ENCODE measurements at regions not wholly inside any gene's neighbourhood (a gene's known extent, or its start where the extent isn't known, plus 50 kb on each side); places are given as distances from the start of the nearest gene placed in this dataset.
A peak's percentile ranks its signal among the peaks of the same experiment; 100 is the strongest.

DNA sequence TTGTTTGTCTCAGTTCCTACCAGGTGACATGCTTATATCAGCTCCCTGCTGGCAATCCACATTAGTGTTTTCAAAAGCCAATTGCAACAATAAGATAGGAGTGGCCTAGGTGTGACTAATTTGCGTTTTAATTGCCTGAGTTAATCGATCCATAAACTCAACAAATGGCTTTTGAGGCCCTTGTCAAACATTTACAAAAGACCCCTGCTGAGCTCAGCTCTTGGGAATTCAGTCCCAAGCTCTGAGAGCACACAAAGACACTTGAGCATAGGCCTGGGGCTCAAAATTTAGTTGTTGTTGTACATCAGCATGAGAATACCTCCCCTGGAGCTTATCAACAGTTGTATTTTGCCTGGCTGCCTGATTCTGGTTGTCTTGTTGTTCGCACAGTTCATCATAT is 1134.4 kb upstream of the TSPY4 start:
- DNase-seq: no peak

DNA sequence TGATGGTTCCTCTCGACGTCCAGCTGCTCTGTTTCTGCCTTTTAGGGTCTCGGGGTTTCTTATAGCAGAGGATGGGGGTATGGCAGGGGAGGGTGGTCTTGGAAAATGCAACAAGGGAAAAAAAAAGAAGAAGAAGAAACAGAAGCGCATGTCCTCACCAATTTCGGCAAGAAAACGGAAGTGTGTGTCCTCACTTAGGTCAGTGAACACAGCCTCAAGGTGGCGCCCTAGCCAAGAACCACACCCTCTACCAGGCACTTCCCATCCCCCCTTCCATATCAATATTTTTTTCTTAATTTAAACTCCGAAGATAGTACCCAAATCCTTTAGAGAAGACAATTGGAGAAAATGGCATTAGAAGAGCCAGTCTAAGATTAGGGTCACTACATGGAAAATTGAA is 1096.1 kb upstream of the TSPY4 start:
- DNase-seq: peak; percentile 1

DNA sequence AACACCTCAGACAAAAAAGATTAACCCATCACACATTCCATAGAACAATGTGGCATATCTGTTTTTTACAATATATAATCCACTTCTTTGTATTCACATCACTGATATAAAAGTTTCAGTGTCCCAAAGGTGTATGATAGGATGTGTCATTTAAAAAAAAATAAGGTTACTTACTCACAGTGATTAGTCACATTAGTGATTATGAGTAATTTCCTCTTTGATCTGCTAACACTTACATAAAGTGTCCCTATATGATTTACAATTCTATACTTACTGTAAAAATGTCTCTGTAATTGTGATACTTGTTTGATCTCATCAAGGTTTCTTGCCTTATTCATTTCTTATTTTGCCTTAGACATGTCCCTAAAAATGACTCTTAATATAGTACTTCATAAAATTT is 1063.5 kb upstream of the TSPY4 start:
- no peak for DNase-seq

DNA sequence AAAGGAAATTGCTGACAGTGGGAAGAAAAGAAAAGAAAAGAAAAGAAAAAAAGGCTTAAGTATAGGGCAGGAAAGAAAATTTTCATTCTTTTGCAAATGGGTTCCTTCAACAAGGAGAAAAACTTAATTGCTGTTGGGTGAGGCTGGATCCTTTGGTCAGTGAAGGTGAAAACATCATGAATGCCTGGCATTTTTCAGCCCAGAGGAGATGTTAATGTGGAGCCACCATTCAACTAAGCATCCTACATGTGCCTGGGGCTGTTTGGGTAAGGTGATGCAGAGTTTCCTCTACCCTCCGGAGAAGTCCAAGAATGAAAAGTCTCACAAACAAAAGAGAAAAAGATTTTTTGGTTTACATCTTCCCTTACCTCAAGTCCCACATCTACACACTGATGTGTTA is 1032.2 kb upstream of the TSPY4 start:
- DNase-seq: no peak

DNA sequence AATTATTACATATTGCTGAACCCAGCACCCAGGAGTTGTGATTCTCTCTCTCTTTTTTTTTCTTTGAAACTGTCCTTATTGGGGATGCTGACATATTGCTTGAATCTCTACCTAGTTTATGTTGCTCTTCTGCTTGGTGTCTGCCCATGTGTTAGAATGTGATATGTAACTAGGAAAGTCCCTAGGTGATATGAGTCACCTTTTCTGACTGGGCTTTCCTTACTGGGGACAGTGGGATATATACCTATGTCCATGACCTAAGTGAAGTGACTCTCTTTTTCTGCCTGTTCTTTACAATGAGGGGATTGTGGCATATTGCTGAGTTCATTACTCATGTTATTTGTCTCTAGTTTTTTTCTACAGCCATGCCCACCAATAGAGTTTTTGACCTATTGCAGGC is 1013.2 kb upstream of the TSPY4 start:
- no peak for DNase-seq

DNA sequence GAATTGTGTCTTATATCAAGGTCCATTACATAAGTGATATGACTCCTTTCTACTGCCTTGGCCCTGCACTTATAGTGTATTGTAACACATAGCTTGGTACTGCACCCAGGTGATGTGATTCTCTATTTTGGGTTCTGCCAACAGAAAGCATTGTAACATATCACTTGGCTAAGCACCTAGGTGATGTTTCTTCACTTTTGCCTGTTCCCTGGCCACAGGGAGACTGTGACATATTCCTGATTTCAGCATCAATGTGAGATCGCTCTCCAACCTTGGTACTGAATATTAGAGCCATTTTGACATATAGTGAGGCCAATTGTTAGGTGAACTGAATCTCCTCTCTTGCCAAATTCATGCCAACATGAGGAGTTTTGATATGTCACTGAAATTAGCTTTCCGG is 1010.3 kb upstream of the TSPY4 start:
- no peak for DNase-seq

DNA sequence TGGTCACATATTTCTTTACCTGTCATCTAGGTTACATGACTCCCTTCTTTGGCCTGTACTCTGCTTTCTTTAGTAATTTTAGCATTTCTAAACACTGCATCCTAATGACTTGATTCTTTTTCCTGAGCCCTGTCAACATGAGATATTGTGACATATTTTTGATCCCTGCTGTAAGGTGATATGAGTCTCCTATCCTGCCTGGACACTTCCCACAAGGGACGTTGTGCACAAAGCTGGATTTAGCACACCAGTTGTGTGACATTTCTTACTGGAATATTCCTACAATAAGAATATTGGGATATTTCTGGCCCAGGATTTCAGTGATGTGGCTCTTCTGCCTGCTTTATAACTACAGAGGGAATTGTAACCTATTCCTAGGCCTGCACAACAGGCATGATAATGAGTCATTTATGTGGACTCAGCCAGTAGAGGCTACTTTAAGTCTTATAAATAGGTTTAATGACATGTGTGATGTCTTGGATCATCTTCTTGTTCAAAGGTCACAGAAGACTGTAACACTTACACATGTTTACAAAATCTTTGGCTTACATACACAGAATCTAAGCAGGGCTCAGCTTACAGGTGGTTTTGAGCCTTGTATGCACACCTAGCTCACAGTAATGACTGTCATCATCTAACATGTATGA is 1009.4 kb upstream of the TSPY4 start:
- no peak for DNase-seq

DNA sequence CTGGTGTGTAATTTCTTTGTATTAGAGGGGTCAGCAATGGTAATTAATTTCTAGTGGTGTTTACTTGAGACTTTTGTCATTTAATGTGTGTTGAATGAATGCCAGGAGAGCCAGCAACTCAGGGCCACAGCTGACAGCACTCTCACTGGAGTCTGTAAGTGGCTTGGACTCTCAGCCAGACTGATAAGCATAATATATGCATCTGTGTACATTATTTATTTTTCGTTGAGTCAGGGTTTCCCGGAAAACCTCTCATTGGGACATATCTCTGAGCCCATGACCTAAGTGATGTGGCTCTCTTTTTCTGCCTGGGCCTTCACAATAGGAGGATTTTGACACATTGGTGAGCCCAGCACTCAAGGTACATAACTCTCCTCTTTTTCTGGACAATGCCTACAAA is 1007.8 kb upstream of the TSPY4 start:
- no peak for DNase-seq

DNA sequence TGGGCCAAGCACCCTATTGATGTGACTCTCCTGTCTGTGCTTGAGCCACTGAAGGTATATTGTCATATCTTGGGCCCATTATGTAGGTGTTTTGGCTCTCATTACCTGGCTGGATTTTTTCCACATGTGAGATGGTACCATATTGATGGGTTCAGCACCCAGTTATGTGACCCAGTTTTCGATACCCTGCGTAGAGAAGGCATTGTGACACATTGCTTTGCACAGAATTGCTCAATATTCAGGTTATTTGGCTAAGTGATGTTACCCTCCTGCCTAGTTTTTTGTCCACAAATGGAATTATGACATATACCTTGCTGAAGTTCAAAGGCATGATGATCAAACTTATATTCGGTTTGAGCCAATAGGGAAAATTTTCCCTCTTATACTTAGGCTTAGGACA is 1007.3 kb upstream of the TSPY4 start:
- DNase-seq: no peak

DNA sequence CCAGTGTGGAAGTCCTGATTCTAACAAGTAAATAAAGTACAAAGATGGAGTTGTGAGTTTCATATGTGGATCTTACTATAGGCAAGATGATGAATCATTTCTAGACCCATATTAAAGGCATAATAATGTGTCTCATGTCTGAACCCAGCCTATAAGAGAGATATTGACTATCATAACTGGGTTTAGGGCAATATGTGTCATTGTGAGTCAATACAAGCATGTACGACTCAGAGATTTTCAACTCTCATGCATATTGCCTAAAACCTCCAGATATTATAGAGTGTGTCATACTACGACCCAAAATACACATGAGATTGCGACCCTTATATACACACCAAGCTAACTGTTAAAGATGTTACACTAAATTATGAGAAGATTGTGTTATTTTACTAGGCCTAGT is 1003.9 kb upstream of the TSPY4 start:
- no peak for DNase-seq

DNA sequence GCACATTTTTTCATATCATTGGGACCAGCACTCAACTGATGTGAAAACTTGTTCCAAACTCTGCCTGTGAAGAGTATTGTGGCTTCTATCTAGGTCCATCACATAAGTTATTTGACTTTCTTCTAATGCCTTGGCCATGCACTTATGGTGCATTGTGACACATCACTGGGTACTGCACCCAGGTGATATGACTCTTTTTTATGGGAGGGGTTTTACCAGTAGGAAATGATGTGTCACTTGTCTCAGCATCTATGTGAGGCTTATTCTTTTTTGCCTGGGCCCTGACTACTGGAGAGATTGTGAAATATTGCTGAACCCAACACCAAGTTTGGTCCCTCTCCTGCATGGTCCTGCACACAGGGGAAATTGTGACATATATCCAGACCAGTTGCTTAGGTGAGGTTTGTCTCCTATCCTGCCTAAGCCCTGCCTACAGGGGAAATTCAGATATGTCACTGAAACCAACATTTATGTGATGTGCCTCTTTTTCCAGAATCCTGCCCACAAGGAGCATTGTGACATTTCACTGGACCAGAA is 1001.9 kb upstream of the TSPY4 start:
- DNase-seq: peak; percentile 12

DNA sequence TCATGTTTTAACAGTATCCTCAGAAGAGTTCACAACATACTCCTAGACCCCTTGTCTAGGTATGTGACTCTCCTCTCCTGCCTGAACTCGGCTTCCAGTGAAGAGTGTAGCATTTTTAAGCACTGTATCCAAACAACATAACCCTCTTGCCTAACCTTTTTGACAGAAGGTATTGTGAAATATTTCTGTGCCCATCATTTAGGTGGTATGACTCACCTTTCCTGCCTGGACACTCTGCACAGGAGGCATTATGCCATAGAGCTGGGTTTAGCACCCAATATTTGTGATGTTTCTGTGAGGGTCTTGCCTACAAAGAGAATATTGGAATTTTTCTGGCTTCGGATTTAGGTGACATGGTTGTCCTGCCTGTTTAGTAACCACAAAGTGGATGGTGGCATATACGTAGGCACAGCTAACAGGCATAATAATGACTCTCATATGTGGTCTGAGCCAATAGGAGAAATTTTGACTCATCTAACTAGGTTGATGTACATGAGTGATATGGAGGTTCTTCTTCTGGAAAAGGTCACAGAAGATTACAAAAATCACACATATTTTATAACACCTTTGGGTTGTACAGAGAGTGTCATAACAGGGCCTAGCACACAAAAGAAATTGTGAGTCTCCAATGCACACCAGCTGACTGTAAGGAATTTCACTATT is 1001.0 kb upstream of the TSPY4 start:
- DNase-seq: no peak

DNA sequence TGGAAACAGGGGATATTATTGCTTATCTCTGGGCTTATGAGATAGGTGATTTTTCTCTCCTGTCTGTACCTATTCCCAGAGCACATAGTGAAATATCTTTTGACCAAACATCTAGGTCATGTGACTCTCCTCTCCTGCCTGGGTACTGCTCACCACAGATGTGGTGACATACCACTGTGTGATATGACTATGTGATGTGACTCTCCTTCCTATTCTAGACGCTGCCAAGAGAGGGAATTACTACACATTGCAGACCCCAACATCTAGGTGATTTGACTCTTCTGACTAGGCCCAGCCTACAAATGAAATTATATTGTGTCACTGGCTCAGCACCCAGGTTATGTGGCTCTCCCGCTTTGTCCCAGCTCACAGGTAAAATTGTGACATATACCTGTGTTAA is 996.3 kb upstream of the TSPY4 start:
- DNase-seq: no peak

DNA sequence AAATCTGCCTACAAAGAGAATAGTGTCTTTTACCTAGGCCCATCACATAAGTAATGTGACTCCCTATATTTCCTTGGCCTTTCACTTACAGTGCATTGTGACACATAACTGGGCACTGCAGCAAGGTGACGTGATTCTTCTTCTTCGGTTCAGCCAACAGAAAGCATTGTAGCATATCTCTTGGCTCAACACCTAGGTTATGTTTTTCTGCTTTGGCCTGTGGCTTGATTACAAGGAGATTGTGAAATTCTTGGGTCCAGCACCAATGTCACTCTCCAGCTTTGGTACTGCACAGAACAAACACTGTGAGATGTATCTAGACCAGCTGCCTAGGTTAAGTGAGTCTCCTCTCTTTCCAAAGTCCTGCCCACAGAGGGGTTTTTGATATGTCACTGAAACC is 995.1 kb upstream of the TSPY4 start:
- no peak for DNase-seq

DNA sequence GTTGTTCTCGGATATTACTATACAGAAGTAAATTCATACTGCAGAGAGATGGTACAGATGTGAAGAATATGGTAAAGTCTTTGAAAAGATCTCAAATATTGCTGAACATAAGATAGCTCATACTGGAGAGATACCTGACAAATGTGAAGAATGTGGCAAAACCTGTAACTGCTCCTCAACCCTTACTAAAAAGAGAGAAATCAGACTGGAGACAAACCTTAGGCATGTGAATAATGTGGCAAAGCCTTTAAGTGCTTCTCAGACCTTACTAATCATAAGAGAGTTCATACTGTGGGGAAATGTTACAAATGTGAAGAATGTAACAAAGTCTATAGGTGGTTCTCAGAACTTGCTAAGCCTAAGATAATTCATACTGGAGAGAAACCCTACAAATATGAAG is 986.0 kb upstream of the TSPY4 start:
- no peak for DNase-seq

DNA sequence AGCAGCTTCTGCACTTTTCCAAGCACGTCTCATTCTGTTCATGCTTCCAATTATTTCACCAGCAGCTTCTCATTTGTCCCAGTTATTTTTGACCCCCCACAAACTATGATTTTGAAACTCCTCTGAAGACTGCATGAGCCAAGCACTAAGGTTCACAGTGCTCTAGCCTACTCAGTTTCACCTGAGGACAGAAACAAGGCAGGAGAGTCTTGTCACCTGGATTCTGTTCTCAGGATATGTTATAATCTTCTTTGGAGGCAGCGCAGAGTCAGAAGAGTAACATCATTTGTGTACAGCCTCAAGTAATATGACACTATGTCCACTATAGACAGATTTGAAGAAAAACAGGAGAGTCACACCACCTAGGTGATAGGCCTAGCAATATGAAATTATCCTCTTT is 985.1 kb upstream of the TSPY4 start:
- DNase-seq: no peak

DNA sequence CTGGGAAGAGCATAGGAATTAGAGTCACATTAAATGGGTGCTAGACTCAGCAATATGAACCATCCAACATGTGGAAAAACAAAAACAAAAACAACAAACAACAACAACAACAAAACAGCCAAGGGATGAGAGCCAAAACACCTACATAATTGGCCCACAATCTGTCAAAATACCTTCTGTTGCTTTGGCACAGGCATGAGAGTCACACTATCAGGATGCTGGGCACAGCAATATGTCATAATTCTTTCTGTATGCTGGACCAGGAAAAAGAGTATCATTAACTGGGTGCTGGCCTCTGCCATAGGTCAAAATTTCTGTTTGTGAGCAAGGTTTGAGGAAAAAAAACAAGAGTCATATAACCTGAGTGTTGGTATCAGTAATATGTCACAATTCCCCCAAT is 979.1 kb upstream of the TSPY4 start:
- DNase-seq: no peak

DNA sequence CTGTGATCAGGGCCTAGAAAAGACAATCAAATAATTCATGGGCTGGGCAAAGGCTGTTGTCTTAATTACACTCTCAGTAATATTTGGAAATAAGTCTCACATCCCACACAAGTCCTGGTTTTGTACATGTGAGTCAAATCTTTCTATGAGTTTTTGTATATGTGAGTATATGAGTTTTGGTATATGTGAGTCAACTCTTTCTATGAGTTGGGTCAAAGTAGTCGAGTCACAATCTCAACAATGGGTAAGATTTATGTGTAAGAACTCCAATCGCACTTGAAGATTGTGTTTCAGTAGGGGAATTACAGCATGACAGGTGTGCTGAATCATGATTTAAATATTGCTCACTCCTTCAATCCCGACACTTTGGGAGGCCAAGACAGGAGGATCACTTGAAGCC is 975.5 kb upstream of the TSPY4 start:
- no peak for DNase-seq

DNA sequence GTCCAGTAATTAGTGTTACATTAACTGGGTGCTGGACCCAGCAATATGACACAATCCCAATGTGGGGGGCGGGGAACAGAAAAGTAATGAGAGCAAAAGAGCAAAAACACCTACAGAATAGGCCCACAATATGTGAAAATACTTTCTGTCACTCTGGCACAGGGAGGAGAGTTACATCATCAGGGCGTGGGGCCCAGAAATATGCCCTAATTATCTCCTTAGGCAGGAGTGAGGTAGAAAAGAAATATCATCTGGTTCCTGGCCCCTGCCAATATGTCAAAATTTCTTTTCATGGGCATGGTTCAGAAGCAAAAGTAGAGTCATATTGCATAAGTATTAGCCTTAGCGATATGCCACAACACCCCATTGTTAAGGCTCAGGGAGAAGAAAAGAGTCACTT is 959.8 kb upstream of the TSPY4 start:
- no peak for DNase-seq

DNA sequence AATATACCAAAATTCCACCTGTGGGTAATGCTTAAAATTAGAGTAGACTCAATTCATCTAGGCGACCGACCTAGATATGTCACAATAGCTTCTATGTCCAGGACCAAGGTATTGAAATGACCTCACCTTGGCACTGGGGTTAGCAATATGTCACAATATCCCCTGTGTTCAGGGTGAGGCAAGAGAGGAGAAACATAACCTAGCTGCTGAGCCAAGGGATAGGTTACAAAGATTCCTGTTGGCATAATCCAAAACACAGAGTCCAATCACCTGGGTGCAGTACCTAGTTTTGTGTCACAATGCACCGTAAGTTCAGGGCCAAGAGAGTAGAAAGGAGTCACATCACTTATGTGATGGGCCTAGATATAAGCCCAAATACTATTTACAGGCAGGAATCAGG is 957.5 kb upstream of the TSPY4 start:
- DNase-seq: no peak

DNA sequence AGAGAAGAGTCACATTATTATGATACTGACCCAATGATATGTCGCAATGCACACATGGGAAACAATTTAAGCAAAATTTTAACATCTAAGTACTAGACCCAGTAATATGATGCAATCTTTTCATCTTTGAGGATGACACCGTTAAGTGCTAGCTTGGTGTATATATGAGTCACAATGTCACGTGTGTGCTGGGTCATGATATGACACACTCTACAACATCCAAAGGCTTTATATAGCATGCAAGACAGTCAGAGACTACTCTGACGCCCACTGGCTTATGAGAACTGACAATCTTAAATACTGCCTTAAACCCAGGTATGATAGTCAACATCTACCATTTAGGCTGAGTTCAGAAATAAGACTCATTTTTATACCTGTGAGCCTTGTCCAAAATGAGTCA is 955.8 kb upstream of the TSPY4 start:
- peak; percentile 6 for DNase-seq

DNA sequence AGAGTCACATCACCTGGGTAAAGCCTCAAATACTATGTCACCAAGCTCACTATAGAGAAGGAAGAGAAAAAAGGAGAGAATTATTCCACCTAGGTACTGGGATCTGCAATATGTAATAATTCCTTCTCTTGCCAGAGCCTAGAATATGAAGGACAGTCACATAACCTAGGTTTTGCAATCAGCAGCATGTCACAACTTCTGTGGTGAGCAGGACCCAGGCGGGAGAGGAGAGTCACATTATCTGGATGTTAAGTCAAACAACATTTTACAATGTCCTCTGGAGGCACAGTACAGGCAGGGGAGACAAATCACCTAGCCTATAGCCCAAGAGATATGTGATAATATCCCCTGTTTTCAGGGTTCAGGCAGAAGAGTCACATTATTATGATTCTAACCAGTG is 951.2 kb upstream of the TSPY4 start:
- DNase-seq: no peak

DNA sequence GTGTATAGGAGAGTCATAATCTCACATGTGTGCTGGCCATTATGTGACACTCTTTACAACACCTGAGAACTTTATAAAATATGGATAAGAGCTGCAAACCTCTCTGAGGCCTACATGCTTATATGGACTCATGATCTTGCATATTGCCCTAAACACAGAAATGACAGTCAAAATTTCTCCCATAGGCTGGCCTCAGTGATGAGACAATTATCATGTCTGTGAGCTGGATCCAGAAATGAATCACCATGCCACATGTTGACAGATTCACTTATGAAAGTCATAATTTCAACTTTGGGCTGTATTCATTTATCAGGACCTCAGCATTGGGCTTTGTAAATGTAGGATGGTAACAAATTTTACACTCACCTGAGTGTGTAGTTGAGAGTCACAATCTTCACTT is 948.8 kb upstream of the TSPY4 start:
- DNase-seq: no peak

DNA sequence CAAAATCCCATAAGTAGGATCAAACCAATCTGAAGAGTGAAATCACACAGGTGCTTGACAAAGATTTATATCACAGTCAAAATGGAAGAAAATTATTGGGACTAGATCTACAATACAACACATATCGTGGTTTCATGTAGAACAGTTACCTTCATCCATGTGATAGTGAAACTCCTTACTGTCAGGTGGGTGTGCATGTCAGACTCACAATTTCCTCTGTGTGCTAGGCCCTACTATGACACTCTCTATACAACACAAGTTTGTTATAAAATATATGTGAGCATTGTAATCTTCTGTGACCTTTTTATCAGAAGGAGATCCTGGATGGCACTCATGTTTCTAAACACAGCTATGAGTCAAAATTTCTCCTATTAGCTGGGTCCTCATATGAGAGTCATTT is 947.0 kb upstream of the TSPY4 start:
- DNase-seq: no peak

DNA sequence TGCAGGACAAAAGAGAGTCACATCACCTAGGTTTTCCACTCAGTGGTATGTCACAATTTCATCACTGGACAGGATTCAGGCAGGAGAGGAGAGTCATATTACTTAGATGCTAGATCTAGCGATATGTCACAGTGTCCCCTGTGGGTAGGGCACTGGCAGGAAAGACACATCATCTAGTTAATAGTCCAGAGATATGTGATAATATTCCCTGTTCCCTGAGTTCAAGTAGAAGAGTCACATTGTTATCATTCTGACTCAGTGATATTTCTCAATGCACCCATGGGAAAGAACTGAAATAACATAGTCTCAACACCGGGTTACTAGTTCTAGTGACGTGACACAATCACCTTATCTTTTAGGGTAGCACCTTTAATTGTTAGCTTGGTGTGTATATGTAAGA is 944.0 kb upstream of the TSPY4 start:
- no peak for DNase-seq

Measured in stimulated activated CD4-positive, alpha-beta T cell treated with anti-CD3 and anti-CD28 coated beads, Interleukin-1b, Interleukin-23, amount 100 ng/mL, for 48 hours (primary cell).